GM12865 (cell line): ENCODE measurements at regions not wholly inside any gene's neighbourhood (a gene's known extent, or its start where the extent isn't known, plus 50 kb on each side); places are given as distances from the start of the nearest gene placed in this dataset.

Source experiments
- DNase-seq: peaks from one replicate; pipeline ENCODE4 v3.0.0; 2010; ENCODE audit warnings: low read depth
- H3K4me3 ChIP-seq: 2 replicates; pipeline ENCODE4 v1.5.1; 2011; ENCODE audit warnings: mild to moderate bottlenecking, low read depth, low read length, control low read depth
- TF ChIP-seq, protein P1 (sequence below): IDR thresholded peaks from 2 replicates; pipeline ENCODE4 v1.5.1; 2011; ENCODE audit warnings: low read length, control low read depth, low read depth, inconsistent platforms; ENCODE audit not compliant: insufficient read depth; ENCODE audit errors: missing control alignments

DNA sequence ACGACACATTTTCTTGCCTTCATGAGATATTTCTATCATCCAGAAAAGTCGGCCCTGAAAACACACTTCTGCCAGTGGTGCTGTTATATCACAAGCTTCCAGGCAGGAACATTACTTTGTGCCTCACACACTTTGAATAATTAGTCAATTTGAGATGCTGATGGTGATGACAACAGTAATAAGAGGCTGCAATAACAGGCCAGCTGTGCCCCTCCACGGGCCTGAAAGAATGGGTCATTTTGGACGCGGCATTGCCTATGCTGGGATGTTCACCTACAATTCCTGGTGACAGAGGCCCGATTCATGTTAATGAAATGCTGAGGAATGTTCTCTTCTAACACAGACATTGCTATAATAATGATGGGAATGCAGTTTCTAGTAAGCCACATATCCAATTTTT, 463.8 kb upstream of the KIRREL3 start:
- no peak for DNase-seq
- no peak overlapping the region for H3K4me3 ChIP-seq
- TF ChIP-seq, protein P1, sequence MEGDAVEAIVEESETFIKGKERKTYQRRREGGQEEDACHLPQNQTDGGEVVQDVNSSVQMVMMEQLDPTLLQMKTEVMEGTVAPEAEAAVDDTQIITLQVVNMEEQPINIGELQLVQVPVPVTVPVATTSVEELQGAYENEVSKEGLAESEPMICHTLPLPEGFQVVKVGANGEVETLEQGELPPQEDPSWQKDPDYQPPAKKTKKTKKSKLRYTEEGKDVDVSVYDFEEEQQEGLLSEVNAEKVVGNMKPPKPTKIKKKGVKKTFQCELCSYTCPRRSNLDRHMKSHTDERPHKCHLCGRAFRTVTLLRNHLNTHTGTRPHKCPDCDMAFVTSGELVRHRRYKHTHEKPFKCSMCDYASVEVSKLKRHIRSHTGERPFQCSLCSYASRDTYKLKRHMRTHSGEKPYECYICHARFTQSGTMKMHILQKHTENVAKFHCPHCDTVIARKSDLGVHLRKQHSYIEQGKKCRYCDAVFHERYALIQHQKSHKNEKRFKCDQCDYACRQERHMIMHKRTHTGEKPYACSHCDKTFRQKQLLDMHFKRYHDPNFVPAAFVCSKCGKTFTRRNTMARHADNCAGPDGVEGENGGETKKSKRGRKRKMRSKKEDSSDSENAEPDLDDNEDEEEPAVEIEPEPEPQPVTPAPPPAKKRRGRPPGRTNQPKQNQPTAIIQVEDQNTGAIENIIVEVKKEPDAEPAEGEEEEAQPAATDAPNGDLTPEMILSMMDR: no peak

DNA sequence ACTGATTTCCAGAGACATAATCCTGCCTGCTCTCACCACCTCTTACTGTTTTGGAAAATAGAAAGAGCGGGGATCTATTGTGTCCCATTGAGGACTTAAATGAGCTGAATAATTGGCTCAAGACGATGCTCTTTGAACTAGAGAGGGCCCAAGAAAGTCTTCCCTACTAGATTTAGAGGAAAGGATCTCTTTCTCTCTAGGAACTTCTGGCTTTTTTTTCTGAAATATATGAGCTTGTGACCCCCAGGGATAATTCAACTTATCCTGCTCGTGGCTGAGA, 461.4 kb upstream of the KIRREL3 start:
- H3K4me3 ChIP-seq: no peak overlapping the region
- no peak for DNase-seq
- TF ChIP-seq, protein P1: no peak

DNA sequence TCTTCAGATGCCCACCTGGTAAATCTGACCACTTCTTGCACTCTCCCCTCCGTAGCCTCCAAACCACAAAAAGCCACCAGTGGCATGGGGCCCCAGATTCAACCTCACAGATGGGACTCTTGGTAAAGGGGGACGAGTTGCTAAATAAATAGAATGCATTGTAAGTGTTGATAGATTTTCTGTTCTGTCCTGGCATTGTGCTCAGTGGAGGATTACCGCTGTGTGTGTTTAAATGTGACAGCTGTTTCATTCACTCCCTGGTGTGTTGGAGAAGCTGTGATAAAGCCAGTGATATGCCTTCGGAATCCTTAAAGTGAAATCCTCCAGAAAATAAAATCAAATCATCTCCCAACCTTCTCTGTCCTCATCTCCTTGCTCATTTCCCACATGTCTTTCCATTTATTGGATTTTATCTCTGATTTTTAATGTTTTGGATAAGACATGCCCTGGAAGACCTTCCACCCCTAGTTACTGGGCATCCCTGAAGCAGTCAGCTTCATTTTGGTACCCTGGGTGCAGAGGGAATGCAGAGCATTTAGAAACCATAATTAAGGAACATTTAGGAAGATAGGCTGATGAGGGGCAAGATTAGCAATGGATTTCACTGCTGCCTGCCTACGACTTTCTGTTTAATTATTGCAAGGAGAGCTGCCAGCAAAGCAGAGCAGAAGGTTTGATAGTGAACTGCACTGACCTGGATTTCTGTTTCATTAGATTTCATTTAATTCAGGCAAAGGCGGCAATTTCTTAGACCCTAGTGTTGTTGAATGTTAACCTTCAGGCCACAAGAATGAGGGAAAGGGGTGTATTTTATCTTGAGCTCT, 460.9 kb upstream of the KIRREL3 start:
- no peak for DNase-seq
- TF ChIP-seq, protein P1: no peak
- H3K4me3 ChIP-seq: no peak overlapping the region

DNA sequence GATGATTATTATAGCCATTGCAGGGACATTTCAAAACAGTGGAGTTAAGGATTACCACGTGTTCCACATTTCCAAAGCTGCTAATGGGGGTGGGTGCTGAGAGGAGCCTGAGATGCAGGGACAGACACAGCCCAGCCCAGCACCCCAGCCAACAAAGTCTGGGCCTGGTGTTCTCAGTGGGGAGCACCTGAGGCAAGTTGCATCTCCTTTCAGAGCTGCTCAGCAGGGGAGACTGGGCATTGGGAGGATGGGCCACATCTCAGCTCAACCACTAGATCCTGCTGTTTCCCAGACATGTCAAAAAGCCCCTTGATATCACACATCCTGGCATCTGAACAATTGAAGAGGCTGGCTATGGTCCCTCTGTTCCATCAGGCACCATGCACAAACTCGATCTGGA, 458.0 kb upstream of the KIRREL3 start:
- no peak for DNase-seq
- H3K4me3 ChIP-seq: no peak overlapping the region
- TF ChIP-seq, protein P1: no peak

DNA sequence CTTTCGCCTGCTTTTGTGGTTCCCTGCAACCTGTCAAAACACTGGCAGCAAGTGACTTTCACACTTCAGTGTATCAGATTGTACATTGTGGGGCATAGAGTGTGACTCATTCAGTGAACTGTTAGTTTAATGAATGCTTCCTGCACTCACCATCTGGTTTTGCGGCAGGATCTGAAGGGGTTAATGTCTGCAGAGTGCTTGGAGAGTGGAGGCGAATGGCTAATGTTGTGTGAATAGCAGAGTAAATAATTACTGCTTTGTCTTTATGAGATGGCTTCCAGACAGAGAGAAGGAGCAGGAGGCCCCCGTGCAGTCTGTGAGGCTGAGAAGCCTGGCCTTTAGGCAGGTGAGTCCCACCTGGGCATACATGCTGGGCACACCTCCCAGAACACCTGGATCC, 454.3 kb upstream of the KIRREL3 start:
- H3K4me3 ChIP-seq: no peak overlapping the region
- DNase-seq: no peak
- TF ChIP-seq, protein P1: no peak

DNA sequence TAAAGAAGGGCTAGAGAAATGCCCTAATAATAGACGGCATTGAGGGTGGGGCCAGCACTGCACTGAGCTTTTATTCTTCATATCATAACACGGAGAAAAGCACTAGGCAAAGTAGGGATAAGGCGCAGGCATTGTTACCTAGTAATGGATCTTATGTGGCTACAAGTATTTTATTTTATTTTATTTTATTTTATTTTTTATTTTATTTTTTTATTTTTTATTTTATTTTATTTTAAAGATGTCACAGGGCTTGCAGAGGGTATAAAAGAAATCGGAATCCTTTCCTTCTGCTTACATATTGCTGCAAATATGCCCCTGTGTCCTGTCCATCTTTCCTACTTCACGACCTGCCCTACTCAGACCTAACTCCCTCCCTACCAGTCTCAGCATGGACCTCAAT, 452.0 kb upstream of the KIRREL3 start:
- H3K4me3 ChIP-seq: no peak overlapping the region
- DNase-seq: no peak
- TF ChIP-seq, protein P1: no peak

DNA sequence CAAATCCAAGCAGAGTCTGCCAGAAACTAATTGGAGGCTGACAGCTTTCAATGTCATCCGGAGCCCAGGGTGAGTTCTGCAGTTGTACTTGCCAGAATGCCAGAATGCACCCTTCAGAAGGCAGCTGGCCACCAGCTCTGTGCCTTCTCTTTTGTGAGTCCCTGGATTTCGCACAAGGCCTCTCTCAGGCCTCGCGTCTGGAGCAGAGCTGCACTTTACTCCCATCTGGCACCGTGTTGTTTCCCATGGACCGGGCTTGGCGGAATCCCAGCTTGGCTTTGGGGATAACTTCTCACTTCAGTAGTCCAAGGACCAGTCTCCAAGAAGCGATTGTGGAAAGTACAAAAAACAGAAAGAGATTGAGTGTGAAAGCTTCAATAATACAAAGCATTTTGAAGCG, 451.3 kb upstream of the KIRREL3 start:
- no peak for DNase-seq
- no peak overlapping the region for H3K4me3 ChIP-seq
- TF ChIP-seq, protein P1: no peak
